Right atrium auricular region (tissue), 2 donors: ENCODE measurements at regions not wholly inside any gene's neighbourhood (a gene's known extent, or its start where the extent isn't known, plus 50 kb on each side); places are given as distances from the start of the nearest gene placed in this dataset.
"Not testable (repeated sequence)": the region's sequence is repeated elsewhere in the genome, so short reads cannot be mapped to it uniquely, and the experiment has no call there.

ENCODE experiments used
- DNase-seq: peaks from one replicate; pipeline ENCODE4 v3.0.0-alpha.2; 2019; ENCODE audit warnings: low spot score
- H3K27ac ChIP-seq, 2 donors: fragments of 200-600 bp; sonication (generic); 1 replicate in 1 of 2; 2 replicates in 1 of 2; pipeline ENCODE4 v1.5.1; 2016 to 2019
- H3K27me3 ChIP-seq, 2 donors: fragments of 200-600 bp; sonication (generic); one replicate each; pipeline versions ENCODE4 v1.5.1 to v1.6.0; 2017 to 2019
- H3K36me3 ChIP-seq: fragments of 200-600 bp; sonication (generic); one replicate; pipeline ENCODE4 v1.5.1; 2016
- H3K4me1 ChIP-seq, 2 donors: fragments of 200-600 bp; sonication (generic); one replicate each; pipeline versions ENCODE4 v1.5.1 to v1.6.0; 2017 to 2019
- H3K4me3 ChIP-seq, 2 donors: fragments of 200-600 bp; sonication (generic); 1 replicate in 1 of 2; 2 replicates in 1 of 2; pipeline ENCODE4 v1.5.1; 2017 to 2019; ENCODE audit warnings: mild to moderate bottlenecking in 1 of 2, moderate library complexity in 1 of 2
- H3K9me3 ChIP-seq, 2 donors: fragments of 200-600 bp; sonication (generic); one replicate each; pipeline ENCODE4 v1.5.1; 2019
- TF ChIP-seq, protein P1 (sequence below), 2 donors: fragments of 200-600 bp; sonication (generic); IDR thresholded peaks; one replicate each; pipeline ENCODE4 v1.5.1; 2019; ENCODE audit warnings: antibody characterized with exemption in 2 of 2

DNA sequence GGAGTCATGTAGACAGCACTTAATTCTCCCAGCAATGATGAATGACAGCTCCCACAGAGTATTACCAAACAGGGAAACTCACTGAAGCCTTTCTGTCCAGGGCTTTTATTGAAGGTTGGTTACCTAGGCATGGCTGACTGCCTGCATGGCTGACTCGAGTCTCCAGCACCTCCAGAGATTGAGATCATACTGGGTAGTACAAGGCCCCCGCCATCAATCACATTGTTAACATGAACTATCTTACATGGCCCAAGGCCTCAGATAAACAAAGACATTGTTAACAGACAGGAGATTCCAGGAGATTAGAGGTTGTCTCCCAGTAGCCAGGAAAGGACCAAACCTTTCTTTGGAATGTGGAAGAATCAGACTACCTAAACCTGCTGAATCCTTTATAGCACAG, 128.3 kb upstream of the LSM14A start:
- H3K36me3 ChIP-seq = no peaks in the 10 kb centered on the region
- DNase-seq = no peak
- H3K4me1 ChIP-seq = no peaks in the 10 kb centered on the region
- no peaks in the 10 kb centered on the region for H3K9me3 ChIP-seq
- H3K27me3 ChIP-seq = no peaks in the 10 kb centered on the region
- TF ChIP-seq, protein P1, sequence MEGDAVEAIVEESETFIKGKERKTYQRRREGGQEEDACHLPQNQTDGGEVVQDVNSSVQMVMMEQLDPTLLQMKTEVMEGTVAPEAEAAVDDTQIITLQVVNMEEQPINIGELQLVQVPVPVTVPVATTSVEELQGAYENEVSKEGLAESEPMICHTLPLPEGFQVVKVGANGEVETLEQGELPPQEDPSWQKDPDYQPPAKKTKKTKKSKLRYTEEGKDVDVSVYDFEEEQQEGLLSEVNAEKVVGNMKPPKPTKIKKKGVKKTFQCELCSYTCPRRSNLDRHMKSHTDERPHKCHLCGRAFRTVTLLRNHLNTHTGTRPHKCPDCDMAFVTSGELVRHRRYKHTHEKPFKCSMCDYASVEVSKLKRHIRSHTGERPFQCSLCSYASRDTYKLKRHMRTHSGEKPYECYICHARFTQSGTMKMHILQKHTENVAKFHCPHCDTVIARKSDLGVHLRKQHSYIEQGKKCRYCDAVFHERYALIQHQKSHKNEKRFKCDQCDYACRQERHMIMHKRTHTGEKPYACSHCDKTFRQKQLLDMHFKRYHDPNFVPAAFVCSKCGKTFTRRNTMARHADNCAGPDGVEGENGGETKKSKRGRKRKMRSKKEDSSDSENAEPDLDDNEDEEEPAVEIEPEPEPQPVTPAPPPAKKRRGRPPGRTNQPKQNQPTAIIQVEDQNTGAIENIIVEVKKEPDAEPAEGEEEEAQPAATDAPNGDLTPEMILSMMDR (IDR thresholded peaks at IDR 0.05) = no peak
- no peak overlapping the region for H3K4me3 ChIP-seq
- no peak overlapping the region for H3K27ac ChIP-seq

DNA sequence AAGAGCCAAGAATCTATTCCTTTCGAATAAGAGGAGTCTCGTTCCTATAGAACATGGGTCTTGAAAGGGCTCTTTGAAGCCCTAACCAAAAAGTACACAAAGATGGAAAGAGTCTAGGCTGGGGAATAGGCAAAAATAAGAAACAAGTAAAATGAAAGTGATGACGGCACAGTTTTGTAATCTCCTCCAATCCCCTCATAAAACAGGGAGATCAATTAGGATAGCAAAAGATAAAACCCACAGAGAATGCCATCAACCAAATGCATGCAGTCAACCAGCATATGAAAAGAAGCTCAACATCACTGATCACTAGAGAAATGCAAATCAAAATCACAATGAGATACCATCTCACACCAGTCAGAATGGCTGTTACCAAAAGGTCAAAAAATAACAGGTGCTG, 122.4 kb upstream of the LSM14A start:
- H3K4me3 ChIP-seq = no peak overlapping the region
- H3K27me3 ChIP-seq = no peaks in the 10 kb centered on the region
- no peaks in the 10 kb centered on the region for H3K36me3 ChIP-seq
- DNase-seq = no peak
- TF ChIP-seq, protein P1 (IDR thresholded peaks at IDR 0.05) = no peak
- no peak overlapping the region for H3K27ac ChIP-seq
- no peaks in the 10 kb centered on the region for H3K4me1 ChIP-seq
- H3K9me3 ChIP-seq = no peaks in the 10 kb centered on the region

DNA sequence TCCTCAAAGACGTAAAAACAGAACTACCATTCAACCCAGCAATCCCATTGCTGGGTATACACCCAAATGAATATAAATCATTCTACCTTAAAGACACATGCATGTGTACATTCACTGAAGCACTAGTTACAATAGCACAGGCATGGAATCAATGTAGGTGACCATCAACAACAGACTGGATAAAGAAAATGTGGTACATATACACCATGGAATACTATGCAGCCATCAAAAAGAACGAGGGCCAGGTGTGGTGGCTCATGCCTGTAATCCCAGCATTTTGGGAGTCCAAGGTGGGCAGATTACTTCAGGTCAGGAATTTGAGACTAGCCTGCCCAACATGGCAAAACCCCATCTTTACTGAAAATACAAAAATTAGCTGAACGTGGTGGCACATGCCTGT, 121.9 kb upstream of the LSM14A start:
- H3K27ac ChIP-seq, H3K4me1 ChIP-seq, H3K9me3 ChIP-seq, H3K4me3 ChIP-seq, H3K27me3 ChIP-seq, DNase-seq, H3K36me3 ChIP-seq: not testable (repeated sequence)

DNA sequence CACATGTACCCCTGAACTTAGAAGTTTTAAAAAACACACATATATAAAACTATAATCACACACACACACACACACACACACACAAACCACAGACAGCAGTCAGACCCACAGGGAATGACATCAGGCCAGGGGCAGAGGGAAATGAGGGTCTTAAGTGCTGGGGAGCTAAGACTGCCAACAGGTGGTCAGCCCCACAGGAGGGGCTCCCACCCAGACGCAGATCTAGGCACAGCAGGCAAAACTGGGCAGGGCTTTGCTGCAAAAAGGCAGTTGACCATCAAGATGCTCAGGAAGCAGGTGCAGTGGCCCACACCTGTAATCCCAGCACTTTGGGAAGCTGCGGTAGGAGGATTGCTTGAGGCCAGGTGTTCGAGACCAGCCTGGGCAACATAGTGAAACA, 121.0 kb upstream of the LSM14A start:
- no peak overlapping the region for H3K4me3 ChIP-seq
- no peaks in the 10 kb centered on the region for H3K4me1 ChIP-seq
- no peak for DNase-seq
- H3K27ac ChIP-seq = no peak overlapping the region
- H3K9me3 ChIP-seq = no peaks in the 10 kb centered on the region
- H3K36me3 ChIP-seq = no peaks in the 10 kb centered on the region
- no peaks in the 10 kb centered on the region for H3K27me3 ChIP-seq
- TF ChIP-seq, protein P1 (IDR thresholded peaks at IDR 0.05) = no peak

DNA sequence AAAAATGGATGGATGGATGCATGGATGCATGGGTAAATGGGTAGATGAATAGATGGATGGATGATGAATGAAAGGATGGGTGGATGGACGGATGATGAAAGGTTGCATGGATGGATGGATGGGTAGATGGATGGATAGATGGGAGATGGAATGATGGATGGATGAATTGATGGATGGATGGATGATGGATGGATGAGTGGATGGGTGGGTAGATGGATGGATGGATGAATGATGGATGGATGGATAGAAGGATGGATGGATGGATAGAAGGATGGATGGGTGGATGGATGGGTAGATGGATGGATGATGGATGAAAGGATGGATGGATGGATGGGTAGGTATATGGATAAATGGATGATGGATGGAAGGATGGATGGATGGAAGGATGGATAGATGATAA, 115.1 kb upstream of the LSM14A start:
- no peaks in the 10 kb centered on the region for H3K4me1 ChIP-seq
- no peaks in the 10 kb centered on the region for H3K27me3 ChIP-seq
- no peaks in the 10 kb centered on the region for H3K9me3 ChIP-seq
- DNase-seq = no peak
- H3K27ac ChIP-seq = no peak overlapping the region
- no peaks in the 10 kb centered on the region for H3K36me3 ChIP-seq
- H3K4me3 ChIP-seq = no peak overlapping the region
- TF ChIP-seq, protein P1 (IDR thresholded peaks at IDR 0.05) = no peak

DNA sequence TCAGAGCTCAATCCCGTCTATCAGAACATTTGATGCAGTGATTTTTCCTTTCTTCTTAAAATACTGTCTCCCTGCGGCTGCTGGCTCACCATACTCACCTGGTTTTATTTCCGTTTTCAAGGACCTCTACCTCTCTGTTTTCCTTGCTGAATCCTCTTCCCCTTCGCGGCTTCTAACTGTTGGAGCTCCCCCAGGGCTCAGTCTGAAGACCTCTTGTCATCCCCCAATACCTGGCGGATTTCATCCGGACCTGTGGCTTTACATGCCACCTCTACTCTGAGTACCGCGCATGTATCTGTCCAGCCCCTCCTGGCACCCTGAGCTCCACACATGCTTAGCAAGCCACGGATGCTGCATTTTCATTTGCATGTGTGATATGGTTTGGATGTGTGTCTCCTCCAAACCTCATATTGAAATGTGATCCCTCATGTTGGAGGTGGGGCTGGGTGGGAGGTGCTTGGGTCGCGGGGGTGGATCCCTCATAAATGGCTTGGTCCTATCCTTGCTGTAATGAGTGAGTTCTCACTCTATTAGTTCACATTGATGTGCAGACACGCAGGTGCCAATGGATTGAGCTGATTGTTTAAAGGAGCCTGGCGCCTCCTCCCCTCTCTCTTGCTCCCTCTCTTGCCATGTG, 106.2 kb upstream of the LSM14A start:
- Histone ChIP-seq H3K9me3 (no peaks in the 10 kb centered on the region), H3K4me3 (no peak overlapping the region), H3K27me3 (peaks cover 0 to 3% of the 10 kb centered on the region in 2 donors), H3K36me3 (no peaks in the 10 kb centered on the region), H3K4me1 (no peaks in the 10 kb centered on the region), H3K27ac (no peak overlapping the region)
- TF ChIP-seq, protein P1 (IDR thresholded peaks at IDR 0.05) = no peak
- no peak for DNase-seq
